HG03045 (cell line): ENCODE measurements at regions not wholly inside any gene's neighbourhood (a gene's known extent, or its start where the extent isn't known, plus 50 kb on each side); places are given as distances from the start of the nearest gene placed in this dataset.

Source experiments
- ATAC-seq: cut with Tn5 transposase; IDR thresholded peaks from one replicate; pipeline ENCODE4 v1.9.1; 2021; ENCODE audit warnings: mild to moderate bottlenecking, moderate library complexity; ENCODE audit not compliant: unreplicated experiment

- ATAC-seq, result no peak
Measured at GRCh38 chr17:77481476-77482374, 341.0 kb downstream of the SEC14L1 start.

GRCh38 chr17:77482375-77483127 is 341.8 kb downstream of the SEC14L1 start:
- no peak for ATAC-seq

GRCh38 chr17:77483128-77483598 is 342.4 kb downstream of the SEC14L1 start:
- no peak for ATAC-seq

- ATAC-seq, result no peak
Measured at GRCh38 chr17:77484111-77484510, 343.3 kb downstream of the SEC14L1 start.

GRCh38 chr17:77485089-77485833 is 344.5 kb downstream of the SEC14L1 start:
- no peak for ATAC-seq

- ATAC-seq, result no peak
Measured at GRCh38 chr17:77487211-77487629, 346.5 kb downstream of the SEC14L1 start.

- no peak for ATAC-seq
Measured at GRCh38 chr17:77487677-77488530, 347.1 kb downstream of the SEC14L1 start.

GRCh38 chr17:77488531-77489238 is 347.9 kb downstream of the SEC14L1 start:
- ATAC-seq, result no peak

- ATAC-seq, result no peak
Measured at GRCh38 chr17:77489239-77489892, 348.6 kb downstream of the SEC14L1 start.

- no peak for ATAC-seq
Measured at GRCh38 chr17:77489893-77490255, 349.1 kb downstream of the SEC14L1 start.

GRCh38 chr17:77490361-77491183 is 349.8 kb downstream of the SEC14L1 start:
- no peak for ATAC-seq

GRCh38 chr17:77491921-77492445 is 351.2 kb downstream of the SEC14L1 start:
- ATAC-seq, result no peak

GRCh38 chr17:77492446-77493237 is 351.9 kb downstream of the SEC14L1 start:
- ATAC-seq, result no peak

GRCh38 chr17:77493238-77493820 is 352.6 kb downstream of the SEC14L1 start:
- no peak for ATAC-seq

GRCh38 chr17:77493901-77494663 is 353.3 kb downstream of the SEC14L1 start:
- no peak for ATAC-seq
